ENCODE measurements at regions not wholly inside any gene's neighbourhood (a gene's known extent, or its start where the extent isn't known, plus 50 kb on each side); places are given as distances from the start of the nearest gene placed in this dataset.

- TF ChIP-seq SP1 (IDR thresholded peaks at IDR 0.05) = no peak
- no peak for TF ChIP-seq FOXM1 (IDR thresholded peaks at IDR 0.05; ENCODE audit: borderline replicate concordance)
- TF ChIP-seq ARNT (IDR thresholded peaks at IDR 0.05) = no peak
- TF ChIP-seq FOXA1 (IDR thresholded peaks at IDR 0.05) = no peak
- no peak for TF ChIP-seq TARDBP (IDR thresholded peaks at IDR 0.05)
- no peak for TF ChIP-seq SUZ12 (IDR thresholded peaks at IDR 0.05)
- TF ChIP-seq HDGF (IDR thresholded peaks at IDR 0.05; ENCODE audit: borderline replicate concordance) = no peak
- TF ChIP-seq LEF1 (IDR thresholded peaks at IDR 0.05; ENCODE audit: borderline replicate concordance) = no peak
- no peak for TF ChIP-seq BHLHE40 (IDR thresholded peaks at IDR 0.05; ENCODE audit: borderline replicate concordance)
- TF ChIP-seq PKNOX1 (IDR thresholded peaks at IDR 0.05) = no peak
These were observed 118.9 kb upstream of the ARRDC4 start for GRCh38 chr15:97841558-97841957.

All from HEK293T (cell line).